A673 (cell line): ENCODE measurements at regions not wholly inside any gene's neighbourhood (a gene's known extent, or its start where the extent isn't known, plus 50 kb on each side); places are given as distances from the start of the nearest gene placed in this dataset.

Experiments
- BruUV-seq: library from RNA; stranded (reverse); fragments of 400-500 nt; replicated peaks from 2 replicates; lab custom pipeline; 2021; lab: Mats Ljungman, UMichigan
- CTCF ChIA-PET: fragments of 300-600 bp; sonication (Branson Sonifier 250); formaldehyde crosslinking; loops from one replicate; lab custom pipeline; 2022; ENCODE audit warnings: antibody characterized with exemption; lab: Charles Lee
- POLR2A ChIA-PET: fragments of 300-600 bp; sonication (Branson Sonifier 250); formaldehyde crosslinking; loops from one replicate; lab custom pipeline; 2022; ENCODE audit warnings: antibody characterized with exemption; ENCODE audit not compliant: low non-redundant PET; lab: Charles Lee
- DNase-seq: peaks from one replicate; pipeline ENCODE4 v3.0.0-alpha.2; 2015; ENCODE audit warnings: low spot score
- H3K27ac ChIP-seq: fragments of 200-600 bp; sonication (generic); 2 replicates; pipeline ENCODE4 v1.5.1; 2016; ENCODE audit warnings: mixed run types, low read depth, mild to moderate bottlenecking, mixed read lengths, antibody characterized with exemption, low read length; ENCODE audit not compliant: poor library complexity, severe bottlenecking
- H3K27me3 ChIP-seq: fragments of 200-600 bp; sonication (generic); replicated peaks from 2 replicates; pipeline ENCODE4 v1.6.1; 2017; ENCODE audit warnings: mixed run types, low read depth, mild to moderate bottlenecking, mixed read lengths, antibody characterized with exemption, low read length; ENCODE audit not compliant: insufficient read depth, poor library complexity
- H3K36me3 ChIP-seq: fragments of 200-600 bp; sonication (generic); 2 replicates; pipeline ENCODE4 v1.6.1; 2016; ENCODE audit warnings: mixed run types, mild to moderate bottlenecking, mixed read lengths, antibody characterized with exemption, low read length; ENCODE audit not compliant: insufficient read depth, poor library complexity, severe bottlenecking
- H3K4me1 ChIP-seq: fragments of 200-600 bp; sonication (generic); 2 replicates; pipeline ENCODE4 v1.6.1; 2017; ENCODE audit warnings: mixed run types, mild to moderate bottlenecking, mixed read lengths, antibody characterized with exemption, low read length; ENCODE audit not compliant: insufficient read depth, poor library complexity, severe bottlenecking
- H3K4me3 ChIP-seq: fragments of 200-600 bp; sonication (generic); 2 replicates; pipeline ENCODE4 v1.5.1; 2016; ENCODE audit warnings: low read depth, mixed run types, mild to moderate bottlenecking, mixed read lengths, low read length; ENCODE audit not compliant: poor library complexity, severe bottlenecking
- H3K9me3 ChIP-seq: fragments of 200-600 bp; sonication (generic); 2 replicates; pipeline ENCODE4 v1.6.1; 2016; ENCODE audit warnings: mixed run types, low read depth, mild to moderate bottlenecking, mixed read lengths, antibody characterized with exemption, low read length; ENCODE audit not compliant: poor library complexity, severe bottlenecking
- EZH2 ChIP-seq: fragments of 200-600 bp; sonication (generic); IDR thresholded peaks from 2 replicates; pipeline ENCODE4 v1.6.1; 2017; ENCODE audit warnings: borderline replicate concordance, low read depth, mild to moderate bottlenecking, mixed read lengths, antibody characterized with exemption, low read length; ENCODE audit not compliant: poor library complexity, severe bottlenecking
- intact Hi-C: fragments of 100-400 bp; cut with micrococcal nuclease; formaldehyde crosslinking; loops from one replicate; pipeline ENCODE4 v1.10.0; 2022; ENCODE audit not compliant: unreplicated experiment
- TF ChIP-seq, protein P1 (sequence below): fragments of 300-800, 200-600 bp; sonication (generic); conservative IDR thresholded peaks from 2 replicates; pipeline ENCODE4 v1.5.1; 2017; ENCODE audit warnings: low read depth, mild to moderate bottlenecking, antibody characterized with exemption, low read length, moderate library complexity, mixed read lengths

GRCh38 chr10:43782814-43783213 is 134.1 kb upstream of the ZNF32 start:
- CTCF ChIA-PET = no interaction called here

GRCh38 chr10:43781480-43782361 is 133.0 kb upstream of the ZNF32 start:
- H3K36me3 ChIP-seq = no peaks in the 10 kb centered on the region
- H3K27me3 ChIP-seq = no peaks in the 10 kb centered on the region
- no peaks in the 10 kb centered on the region for H3K4me1 ChIP-seq
- no peak for TF ChIP-seq EZH2
- TF ChIP-seq, protein P1, sequence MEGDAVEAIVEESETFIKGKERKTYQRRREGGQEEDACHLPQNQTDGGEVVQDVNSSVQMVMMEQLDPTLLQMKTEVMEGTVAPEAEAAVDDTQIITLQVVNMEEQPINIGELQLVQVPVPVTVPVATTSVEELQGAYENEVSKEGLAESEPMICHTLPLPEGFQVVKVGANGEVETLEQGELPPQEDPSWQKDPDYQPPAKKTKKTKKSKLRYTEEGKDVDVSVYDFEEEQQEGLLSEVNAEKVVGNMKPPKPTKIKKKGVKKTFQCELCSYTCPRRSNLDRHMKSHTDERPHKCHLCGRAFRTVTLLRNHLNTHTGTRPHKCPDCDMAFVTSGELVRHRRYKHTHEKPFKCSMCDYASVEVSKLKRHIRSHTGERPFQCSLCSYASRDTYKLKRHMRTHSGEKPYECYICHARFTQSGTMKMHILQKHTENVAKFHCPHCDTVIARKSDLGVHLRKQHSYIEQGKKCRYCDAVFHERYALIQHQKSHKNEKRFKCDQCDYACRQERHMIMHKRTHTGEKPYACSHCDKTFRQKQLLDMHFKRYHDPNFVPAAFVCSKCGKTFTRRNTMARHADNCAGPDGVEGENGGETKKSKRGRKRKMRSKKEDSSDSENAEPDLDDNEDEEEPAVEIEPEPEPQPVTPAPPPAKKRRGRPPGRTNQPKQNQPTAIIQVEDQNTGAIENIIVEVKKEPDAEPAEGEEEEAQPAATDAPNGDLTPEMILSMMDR = no peak
- ChIA-PET CTCF (no interaction called here), POLR2A (no interaction called here)
- no TSS peak for BruUV-seq
- H3K9me3 ChIP-seq = no peaks in the 10 kb centered on the region
- intact Hi-C loops = no loop called here
- H3K27ac ChIP-seq = no peak overlapping the region
- no peak for DNase-seq
- H3K4me3 ChIP-seq = no peak overlapping the region

More at GRCh38 chr10:43782814-43783213, 134.1 kb upstream of the ZNF32 start:
- TF ChIP-seq, protein P1 = no peak
- TF ChIP-seq EZH2 = no peak
- no peak overlapping the region for H3K4me3 ChIP-seq
- POLR2A ChIA-PET = no interaction called here
- H3K9me3 ChIP-seq = no peaks in the 10 kb centered on the region
- no peaks in the 10 kb centered on the region for H3K27me3 ChIP-seq
- H3K4me1 ChIP-seq = no peaks in the 10 kb centered on the region
- H3K36me3 ChIP-seq = no peaks in the 10 kb centered on the region
- no peak overlapping the region for H3K27ac ChIP-seq
- DNase-seq = no peak
- intact Hi-C loops = no loop called here
- BruUV-seq = no TSS peak

DNA sequence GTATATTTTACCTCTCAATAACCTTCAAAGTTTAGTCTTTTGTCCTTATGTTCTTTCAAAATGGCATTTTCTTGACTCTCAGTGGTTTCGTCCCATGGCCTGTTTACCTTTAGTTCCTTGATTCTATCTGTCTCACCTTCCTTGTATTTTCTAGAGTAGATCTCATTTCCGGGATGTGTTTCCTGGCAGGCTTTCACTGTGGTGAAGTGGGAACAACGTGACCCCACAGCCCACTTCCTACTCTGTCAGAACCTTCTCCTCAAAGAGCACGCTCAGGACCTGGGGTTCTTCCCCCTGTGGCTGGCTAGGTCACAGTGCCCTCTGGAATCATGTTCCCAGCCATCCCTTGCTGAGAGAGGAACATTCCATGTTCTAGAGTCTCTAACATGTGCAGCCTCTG is 129.9 kb upstream of the ZNF32 start:
- Histone ChIP-seq H3K9me3 (no peaks in the 10 kb centered on the region), H3K36me3 (no peaks in the 10 kb centered on the region), H3K27me3 (no peaks in the 10 kb centered on the region), H3K4me3 (no peak overlapping the region), H3K27ac (no peak overlapping the region), H3K4me1 (no peaks in the 10 kb centered on the region)
- CTCF ChIA-PET = no interaction called here
- TF ChIP-seq EZH2 = no peak
- TF ChIP-seq, protein P1 = no peak
- BruUV-seq = no TSS peak
- intact Hi-C loops = no loop called here
- POLR2A ChIA-PET = no interaction called here
- DNase-seq = no peak
